GM18499 (cell line): ENCODE measurements at regions not wholly inside any gene's neighbourhood (a gene's known extent, or its start where the extent isn't known, plus 50 kb on each side); places are given as distances from the start of the nearest gene placed in this dataset.
"Not testable (repeated sequence)": the region's sequence is repeated elsewhere in the genome, so short reads cannot be mapped to it uniquely, and the experiment has no call there.

Experiments used
- ATAC-seq: cut with Tn5 transposase; IDR thresholded peaks from one replicate; pipeline ENCODE4 v1.9.1; 2021; ENCODE audit warnings: moderate number of reproducible peaks; ENCODE audit not compliant: insufficient read depth, unreplicated experiment

GRCh38 chr19:28443361-28443760 lies 769.6 kb downstream of the UQCRFS1 start:
- no peak for ATAC-seq

- ATAC-seq = no peak
These were observed 775.3 kb downstream of the UQCRFS1 start for GRCh38 chr19:28437390-28438346.

- ATAC-seq = no peak
These were observed 776.6 kb downstream of the UQCRFS1 start for GRCh38 chr19:28436320-28436719.

GRCh38 chr19:28435551-28436271 lies 777.2 kb downstream of the UQCRFS1 start:
- ATAC-seq = no peak

GRCh38 chr19:28434794-28435193 lies 778.2 kb downstream of the UQCRFS1 start:
- not testable (repeated sequence) for ATAC-seq

- ATAC-seq = not testable (repeated sequence)
These were observed 778.6 kb downstream of the UQCRFS1 start for GRCh38 chr19:28434365-28434764.

GRCh38 chr19:28433166-28433565 lies 779.8 kb downstream of the UQCRFS1 start:
- ATAC-seq = not testable (repeated sequence)

GRCh38 chr19:28430214-28430613 lies 782.7 kb downstream of the UQCRFS1 start:
- no peak for ATAC-seq

- no peak for ATAC-seq
These were observed 783.6 kb downstream of the UQCRFS1 start for GRCh38 chr19:28429356-28429755.

GRCh38 chr19:28428663-28429348 lies 784.1 kb downstream of the UQCRFS1 start:
- no peak for ATAC-seq

- ATAC-seq = no peak
These were observed 785.4 kb downstream of the UQCRFS1 start for GRCh38 chr19:28427376-28428083.

GRCh38 chr19:28426730-28427225 lies 786.2 kb downstream of the UQCRFS1 start:
- ATAC-seq = no peak

- no peak for ATAC-seq
These were observed 786.7 kb downstream of the UQCRFS1 start for GRCh38 chr19:28426110-28426729.

- ATAC-seq = no peak
These were observed 787.7 kb downstream of the UQCRFS1 start for GRCh38 chr19:28425046-28425931.

GRCh38 chr19:28424662-28425045 lies 788.3 kb downstream of the UQCRFS1 start:
- no peak for ATAC-seq

- no peak for ATAC-seq
These were observed 788.9 kb downstream of the UQCRFS1 start for GRCh38 chr19:28424077-28424476.

GRCh38 chr19:28422791-28423650 lies 789.9 kb downstream of the UQCRFS1 start:
- no peak for ATAC-seq

- no peak for ATAC-seq
These were observed 790.9 kb downstream of the UQCRFS1 start for GRCh38 chr19:28422046-28422445.
